ENCODE measurements at regions not wholly inside any gene's neighbourhood (a gene's known extent, or its start where the extent isn't known, plus 50 kb on each side); places are given as distances from the start of the nearest gene placed in this dataset.

DNA sequence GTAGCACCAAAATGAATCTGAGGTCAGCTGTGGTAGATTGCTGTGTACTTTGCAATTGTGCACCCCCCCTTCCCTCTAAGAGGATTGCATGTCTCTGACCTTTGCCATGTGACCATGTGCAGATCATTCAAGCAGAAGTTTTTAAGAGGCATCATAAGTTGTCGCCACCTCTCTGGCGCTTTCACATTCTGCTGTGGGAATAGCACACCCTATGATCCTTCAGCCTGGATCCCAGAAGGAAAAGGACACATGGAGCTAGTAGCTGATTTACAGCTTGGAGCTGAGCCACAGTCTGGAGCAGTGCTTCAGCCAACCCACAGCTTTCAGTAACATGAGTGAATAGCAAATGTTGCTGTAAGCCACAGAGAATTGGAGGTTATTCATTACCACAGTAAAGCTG, 158.5 kb downstream of the TSEN15 start:
- no peaks in the 10 kb centered on the region for H3K36me3 ChIP-seq (ENCODE audit: control insufficient read depth in 2 of 3, insufficient read depth in 3 of 3, low read length in 3 of 3)
- no peaks in the 10 kb centered on the region for H3K9me3 ChIP-seq (ENCODE audit: control insufficient read depth in 2 of 3, insufficient read depth in 1 of 3, low read length in 3 of 3)
- H3K27ac ChIP-seq (ENCODE audit: low read depth in 2 of 2, low read length in 2 of 2), result peak overlapping the region in 1 of 2 donors; percentile 5
- intact Hi-C loops (cut with DNase I), result no loop called here
- peaks cover 0 to 13% (median 4%) of the 10 kb centered on the region in 3 donors for H3K4me1 ChIP-seq (ENCODE audit: control insufficient read depth in 2 of 3, insufficient read depth in 2 of 3, low read depth in 1 of 3, low read length in 3 of 3)
- TF ChIP-seq CTCF (IDR thresholded peaks at IDR 0.05; ENCODE audit: borderline replicate concordance, extremely low read depth, insufficient read depth), result no peak
- no peak for FAIRE-seq
- no peaks in the 10 kb centered on the region for H3K27me3 ChIP-seq (ENCODE audit: control insufficient read depth, insufficient read depth, low read length)
- no peak overlapping the region for H3K9ac ChIP-seq (ENCODE audit: low read length in 3 of 3)
- peak; percentile 48 to 88 (median 66) for DNase-seq
- no peak overlapping the region for H3K4me3 ChIP-seq (ENCODE audit: low read length in 3 of 3)

- peaks cover 0 to 13% (median 4%) of the 10 kb centered on the region in 3 donors for H3K4me1 ChIP-seq (ENCODE audit: control insufficient read depth in 2 of 3, insufficient read depth in 2 of 3, low read depth in 1 of 3, low read length in 3 of 3)
- H3K9me3 ChIP-seq (ENCODE audit: control insufficient read depth in 2 of 3, insufficient read depth in 1 of 3, low read length in 3 of 3), result no peaks in the 10 kb centered on the region
- H3K36me3 ChIP-seq (ENCODE audit: control insufficient read depth in 2 of 3, insufficient read depth in 3 of 3, low read length in 3 of 3), result no peaks in the 10 kb centered on the region
- intact Hi-C loops (cut with DNase I), result no loop called here
- no peaks in the 10 kb centered on the region for H3K27me3 ChIP-seq (ENCODE audit: control insufficient read depth, insufficient read depth, low read length)
- H3K9ac ChIP-seq (ENCODE audit: low read length in 3 of 3), result no peak overlapping the region
- no peak overlapping the region for H3K4me3 ChIP-seq (ENCODE audit: low read length in 3 of 3)
- DNase-seq, result no peak
- no peak for TF ChIP-seq CTCF (IDR thresholded peaks at IDR 0.05; ENCODE audit: borderline replicate concordance, extremely low read depth, insufficient read depth)
- no peak overlapping the region for H3K27ac ChIP-seq (ENCODE audit: low read depth in 2 of 2, low read length in 2 of 2)
- FAIRE-seq, result no peak
Observed at GRCh38 chr1:184210862-184211261, 159.3 kb downstream of the TSEN15 start.

DNA sequence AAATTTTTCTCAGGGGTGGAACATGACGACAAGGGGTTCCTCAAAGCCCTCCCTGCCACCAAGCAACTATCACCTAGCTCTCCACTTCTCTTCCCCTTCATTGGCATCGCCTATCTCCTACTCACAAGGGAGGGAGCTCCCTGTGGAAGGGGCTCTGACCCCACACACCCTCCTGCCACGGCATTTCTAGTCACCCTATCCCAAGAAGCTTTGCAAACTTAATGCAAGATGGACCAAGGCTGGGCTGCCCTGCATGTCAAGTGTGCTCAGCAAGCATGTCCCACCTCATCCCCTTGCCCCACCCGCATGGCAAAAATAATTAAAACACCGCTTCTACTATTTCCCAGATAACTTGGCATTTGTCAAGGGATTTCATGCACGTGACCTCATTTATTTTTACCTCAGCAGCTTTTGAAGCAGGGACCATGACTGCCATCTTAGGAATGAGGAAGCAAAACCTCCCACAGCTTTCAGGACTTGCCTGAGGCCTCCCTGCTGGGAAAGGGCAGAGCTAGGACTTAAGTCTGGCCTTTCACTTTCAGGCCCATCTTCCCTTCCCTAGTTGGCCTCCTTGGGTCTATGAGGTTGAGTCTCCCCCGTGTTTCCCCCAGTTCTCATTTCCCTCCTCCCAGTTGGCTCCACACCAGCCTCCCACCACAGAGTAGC, 161.3 kb downstream of the TSEN15 start:
- Histone ChIP-seq H3K27me3 (ENCODE audit: control insufficient read depth, insufficient read depth, low read length) (no peaks in the 10 kb centered on the region), H3K4me3 (ENCODE audit: low read length in 3 of 3) (no peak overlapping the region), H3K4me1 (ENCODE audit: control insufficient read depth in 2 of 3, insufficient read depth in 2 of 3, low read depth in 1 of 3, low read length in 3 of 3) (peaks cover 0 to 13% (median 4%) of the 10 kb centered on the region in 3 donors), H3K36me3 (ENCODE audit: control insufficient read depth in 2 of 3, insufficient read depth in 3 of 3, low read length in 3 of 3) (no peaks in the 10 kb centered on the region), H3K27ac (ENCODE audit: low read depth in 2 of 2, low read length in 2 of 2) (peak overlapping the region; percentile 56 to 59), H3K9ac (ENCODE audit: low read length in 3 of 3) (no peak overlapping the region), H3K9me3 (ENCODE audit: control insufficient read depth in 2 of 3, insufficient read depth in 1 of 3, low read length in 3 of 3) (no peaks in the 10 kb centered on the region)
- DNase-seq (peak; percentile 55 to 85 (median 73)), FAIRE-seq (no peak)
- intact Hi-C loops (cut with DNase I), result no loop called here
- no peak for TF ChIP-seq CTCF (IDR thresholded peaks at IDR 0.05; ENCODE audit: borderline replicate concordance, extremely low read depth, insufficient read depth)

Data from kidney (tissue), 13 donors.